GM18520 (cell line): ENCODE measurements at regions not wholly inside any gene's neighbourhood (a gene's known extent, or its start where the extent isn't known, plus 50 kb on each side); places are given as distances from the start of the nearest gene placed in this dataset.

ENCODE experiments used
- ATAC-seq: cut with Tn5 transposase; IDR thresholded peaks from one replicate; pipeline ENCODE4 v1.9.1; 2021; ENCODE audit not compliant: unreplicated experiment

GRCh38 chr18:46402945-46403344, 254.1 kb downstream of the LOXHD1 start:
- no peak for ATAC-seq

- no peak for ATAC-seq
These were observed 251.0 kb downstream of the LOXHD1 start for GRCh38 chr18:46405832-46406538.

GRCh38 chr18:46406539-46406932, 250.5 kb downstream of the LOXHD1 start:
- no peak for ATAC-seq

GRCh38 chr18:46407486-46408166, 249.4 kb downstream of the LOXHD1 start:
- no peak for ATAC-seq

GRCh38 chr18:46408334-46408987, 248.6 kb downstream of the LOXHD1 start:
- ATAC-seq: no peak

- no peak for ATAC-seq
These were observed 245.7 kb downstream of the LOXHD1 start for GRCh38 chr18:46411191-46411828.

GRCh38 chr18:46411867-46412690, 244.9 kb downstream of the LOXHD1 start:
- ATAC-seq: no peak

- ATAC-seq: no peak
These were observed 244.1 kb downstream of the LOXHD1 start for GRCh38 chr18:46412916-46413315.

GRCh38 chr18:46413684-46414083, 243.3 kb downstream of the LOXHD1 start:
- no peak for ATAC-seq

- no peak for ATAC-seq
These were observed 242.2 kb downstream of the LOXHD1 start for GRCh38 chr18:46414863-46415262.

- ATAC-seq: no peak
These were observed 241.3 kb downstream of the LOXHD1 start for GRCh38 chr18:46415532-46416252.

GRCh38 chr18:46416706-46417638, 240.0 kb downstream of the LOXHD1 start:
- ATAC-seq: no peak

GRCh38 chr18:46418663-46419260, 238.3 kb downstream of the LOXHD1 start:
- no peak for ATAC-seq

GRCh38 chr18:46419391-46420141, 237.5 kb downstream of the LOXHD1 start:
- ATAC-seq: no peak

- ATAC-seq: no peak
These were observed 235.0 kb downstream of the LOXHD1 start for GRCh38 chr18:46421973-46422551.

- ATAC-seq: no peak
These were observed 234.4 kb downstream of the LOXHD1 start for GRCh38 chr18:46422552-46423055.

GRCh38 chr18:46423226-46423805, 233.7 kb downstream of the LOXHD1 start:
- no peak for ATAC-seq
